Right lung (tissue), 2 donors: ENCODE measurements at regions not wholly inside any gene's neighbourhood (a gene's known extent, or its start where the extent isn't known, plus 50 kb on each side); places are given as distances from the start of the nearest gene placed in this dataset.
"Not testable (repeated sequence)": the region's sequence is repeated elsewhere in the genome, so short reads cannot be mapped to it uniquely, and the experiment has no call there.

Source experiments
- DNase-seq, 2 donors: peaks; one replicate each; pipeline ENCODE4 v3.0.0-alpha.2; 2013

DNA sequence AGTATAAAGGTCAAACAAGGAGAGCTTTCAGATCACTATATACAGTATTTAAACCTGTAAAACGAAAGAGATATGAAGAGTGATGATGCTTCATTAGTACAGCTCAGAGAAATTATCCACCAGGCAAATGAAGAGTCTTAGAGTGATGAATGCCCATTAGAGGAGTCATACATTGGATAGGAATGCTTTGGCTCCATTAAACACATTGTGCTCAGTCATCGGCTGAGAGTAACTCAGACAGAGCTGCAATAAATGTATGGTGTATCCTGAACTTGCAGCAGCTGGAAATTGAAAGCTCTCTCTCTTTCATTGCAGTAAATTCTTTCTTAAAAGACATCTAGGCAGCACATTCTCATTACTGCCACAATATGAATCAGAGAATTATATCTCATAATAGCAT, 340.8 kb upstream of the SPHKAP start:
- DNase-seq, result no peak

- DNase-seq, result no peak
Measured at GRCh38 chr2:228519561-228519960, 338.1 kb upstream of the SPHKAP start.

DNA sequence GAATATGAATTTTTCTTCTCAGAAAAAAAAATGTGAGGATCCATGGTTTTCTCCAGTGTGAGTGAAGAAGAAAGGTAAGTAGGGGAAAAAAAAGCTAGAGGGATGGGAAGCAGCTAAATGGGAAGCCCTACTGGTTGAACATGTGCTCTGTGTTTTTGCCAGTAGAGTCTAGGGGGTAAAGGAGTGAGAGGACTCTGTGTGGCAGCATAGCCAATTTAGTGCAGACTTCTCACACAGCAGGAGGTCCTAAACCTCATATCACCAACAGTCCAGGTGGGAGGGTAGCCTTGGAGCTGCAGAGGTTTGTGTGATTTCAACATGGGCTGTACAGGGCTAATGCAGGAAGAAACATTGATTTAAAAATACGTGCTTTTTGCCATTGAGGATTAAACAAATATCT, 334.5 kb upstream of the SPHKAP start:
- no peak for DNase-seq

DNA sequence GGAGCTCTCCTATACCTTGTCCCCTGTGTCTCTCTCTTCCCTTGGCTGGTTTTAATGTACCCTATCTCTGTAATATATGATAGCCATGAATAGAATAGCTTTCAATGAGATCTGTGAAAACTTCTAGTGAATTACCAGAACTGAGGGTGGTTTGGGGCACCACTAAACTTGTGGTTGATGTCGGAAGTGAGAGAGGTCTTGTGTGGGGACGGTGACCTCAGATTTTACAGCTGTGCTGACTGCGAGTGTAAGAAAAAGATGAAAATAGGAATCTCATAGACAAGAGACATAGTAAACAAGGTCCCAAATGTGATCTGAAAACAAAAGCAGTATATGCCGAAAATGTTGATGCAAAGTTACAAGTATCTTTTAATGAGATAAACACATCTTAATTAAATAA, 332.0 kb upstream of the SPHKAP start:
- DNase-seq, result not testable (repeated sequence)

DNA sequence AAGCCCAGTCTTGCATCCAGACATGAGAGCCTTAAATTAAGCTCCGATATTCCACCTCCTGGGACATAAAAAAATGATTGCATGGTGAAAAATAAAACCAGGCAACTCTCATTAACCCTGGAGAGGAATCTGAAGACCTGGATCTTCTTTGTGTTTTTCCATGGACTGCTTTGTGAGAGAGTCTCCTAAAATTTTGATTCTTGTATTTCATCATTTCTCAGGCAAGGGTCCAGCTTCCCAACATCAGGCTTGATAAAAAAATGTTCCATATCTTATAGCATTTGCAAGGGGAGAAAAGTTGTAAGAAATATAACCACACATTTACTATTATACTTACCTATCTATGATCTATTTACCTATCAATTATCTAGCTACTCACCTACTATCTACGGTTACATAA, 327.5 kb upstream of the SPHKAP start:
- DNase-seq, result peak in 1 of 2 donors; percentile 13

GRCh38 chr2:228507870-228508269, 326.4 kb upstream of the SPHKAP start:
- DNase-seq, result no peak

GRCh38 chr2:228507231-228507824, 325.8 kb upstream of the SPHKAP start:
- DNase-seq, result no peak

DNA sequence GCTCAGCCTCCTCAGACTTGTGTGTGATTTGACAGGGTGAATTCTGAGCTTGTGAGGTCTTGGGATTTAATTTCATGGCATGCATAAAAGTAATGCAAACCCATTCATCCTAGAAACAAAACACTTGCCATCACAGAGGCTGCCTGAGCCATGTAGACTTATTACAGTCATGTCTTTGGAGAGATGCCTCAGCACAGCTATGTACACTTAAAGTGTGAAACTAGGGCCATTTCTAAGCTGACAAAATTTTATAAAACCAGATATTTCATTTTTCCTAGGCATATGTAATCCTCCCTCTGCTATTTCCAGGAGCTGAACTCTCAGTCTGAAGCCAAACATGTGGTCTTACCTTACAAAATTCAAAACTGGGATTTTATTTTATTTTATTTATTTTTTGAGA, 322.2 kb upstream of the SPHKAP start:
- no peak for DNase-seq

DNA sequence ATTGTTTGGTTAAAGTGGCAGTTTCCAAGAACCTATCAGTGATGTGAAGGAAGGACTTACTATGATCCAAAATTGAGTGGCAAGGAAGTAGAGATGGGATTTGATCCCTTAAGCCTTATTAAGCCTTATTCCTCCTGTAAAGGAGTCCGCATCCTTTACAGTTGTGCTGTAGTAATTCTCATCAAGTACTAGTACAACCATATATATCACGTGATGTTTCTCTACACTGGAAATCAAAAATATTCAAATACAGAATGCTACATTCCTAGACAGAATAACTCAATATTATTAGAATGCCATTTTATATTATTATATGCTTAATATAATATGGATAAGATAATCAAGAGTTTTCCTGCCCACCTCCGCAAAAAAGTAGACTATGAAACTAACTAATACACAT, 312.4 kb upstream of the SPHKAP start:
- no peak for DNase-seq

DNA sequence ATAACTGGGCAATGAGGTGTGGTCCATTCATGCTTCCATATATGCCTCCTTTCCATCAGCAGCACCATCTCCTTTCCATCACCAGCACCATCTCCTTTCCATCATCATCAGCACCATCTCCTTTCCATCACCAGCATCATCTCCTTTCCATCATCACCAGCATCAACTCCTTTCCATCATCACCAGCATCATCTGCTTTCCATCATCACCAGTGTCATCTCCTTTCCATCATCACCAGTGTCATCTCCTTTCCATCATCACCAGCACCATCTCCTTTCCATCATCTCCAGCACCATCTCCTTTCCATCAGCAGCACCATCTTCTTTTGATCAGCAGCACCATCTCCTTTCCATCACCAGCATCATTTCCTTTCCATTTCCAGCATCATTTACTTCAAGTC, 297.5 kb upstream of the SPHKAP start:
- DNase-seq, result no peak

- DNase-seq, result no peak
Measured at GRCh38 chr2:228474466-228474865, 293.0 kb upstream of the SPHKAP start.

DNA sequence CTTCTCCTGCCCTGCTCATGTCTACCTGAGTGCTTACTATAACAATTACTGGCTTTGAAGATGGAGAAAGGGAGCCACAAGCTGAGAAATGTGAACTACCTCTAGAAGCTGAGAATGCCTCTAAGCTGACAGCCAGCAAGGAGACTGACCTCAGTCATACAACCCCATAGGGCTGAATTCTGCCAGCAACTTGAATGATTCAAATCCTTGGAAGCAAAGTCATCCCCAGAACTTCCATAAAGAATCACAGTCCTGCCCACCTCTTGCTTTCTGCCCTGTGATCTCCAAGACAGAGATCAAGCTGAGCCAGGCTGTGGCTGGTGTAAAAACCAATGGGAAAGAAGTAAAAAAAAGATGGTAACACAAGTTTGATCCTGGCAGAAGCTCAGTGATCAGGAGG, 288.2 kb upstream of the SPHKAP start:
- DNase-seq, result no peak

DNA sequence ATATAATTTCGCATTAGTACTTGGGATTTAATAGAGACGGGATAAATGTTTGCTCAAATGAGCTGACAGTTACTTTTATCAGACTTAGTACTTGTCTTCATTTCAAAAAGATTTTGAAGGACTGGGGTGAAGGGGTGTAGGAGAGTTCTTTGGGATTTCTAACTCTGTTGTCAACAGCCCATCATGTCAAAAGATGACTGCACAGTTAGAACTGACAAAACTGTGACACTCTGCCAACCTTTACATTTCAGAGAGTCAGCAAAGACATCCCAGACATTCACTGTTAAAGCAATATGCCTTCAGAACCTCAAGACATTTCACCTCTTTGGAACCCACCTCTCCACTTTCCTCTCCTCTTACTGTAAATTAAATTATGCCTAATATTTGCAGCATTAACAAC, 285.4 kb upstream of the SPHKAP start:
- DNase-seq, result no peak

GRCh38 chr2:228465408-228465807, 283.9 kb upstream of the SPHKAP start:
- no peak for DNase-seq

DNA sequence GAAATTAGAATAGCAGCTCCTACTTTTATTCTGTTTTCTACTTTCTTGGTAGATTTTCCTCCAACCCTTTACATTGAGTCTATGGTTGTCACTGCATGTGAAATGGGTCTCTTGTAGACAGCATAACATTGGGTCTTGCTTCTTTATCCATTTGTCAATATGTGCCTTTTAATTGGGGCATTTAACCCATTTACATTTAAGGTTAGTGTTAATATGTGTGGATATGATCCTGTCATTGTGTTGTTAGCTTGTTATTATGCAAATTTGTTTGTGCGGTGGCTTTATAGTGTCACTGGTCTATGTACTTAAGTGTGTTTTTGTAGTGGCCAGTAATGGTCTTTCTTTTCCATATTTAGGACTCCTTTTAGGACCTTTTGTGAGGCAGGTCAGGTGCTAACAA, 276.9 kb upstream of the SPHKAP start:
- no peak for DNase-seq

DNA sequence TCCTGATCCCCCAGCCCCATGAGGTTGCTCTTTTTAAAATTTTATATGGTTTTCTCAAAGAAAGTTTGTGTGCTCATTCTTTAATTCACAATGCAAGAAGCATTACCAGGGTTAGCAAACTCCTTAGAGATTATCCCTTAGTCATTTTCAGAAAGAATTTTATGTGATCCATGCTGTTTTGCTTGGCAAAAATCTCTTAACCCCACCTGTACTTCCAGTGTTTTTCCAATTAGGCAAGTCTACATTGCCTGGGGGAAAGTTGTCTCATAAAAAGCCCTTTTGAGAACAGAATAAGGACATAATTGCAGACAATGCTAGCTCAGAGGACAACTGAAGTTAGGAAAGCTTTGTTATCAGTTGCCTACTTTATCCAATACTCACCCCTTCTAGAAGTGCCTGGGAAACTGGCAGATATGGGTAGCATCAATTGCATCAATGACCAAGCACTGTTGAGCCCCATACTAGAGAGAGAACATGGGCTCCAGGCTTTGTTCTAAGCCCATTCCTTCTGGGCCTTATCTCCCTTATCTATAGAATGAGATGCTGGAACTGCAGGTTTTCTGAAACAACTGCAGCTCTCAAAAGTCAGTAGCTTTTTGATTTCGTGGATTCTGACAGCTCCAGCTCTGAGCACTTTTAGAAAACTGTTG, 265.9 kb upstream of the SPHKAP start:
- no peak for DNase-seq

- no peak for DNase-seq
Measured at GRCh38 chr2:228446734-228447133, 265.2 kb upstream of the SPHKAP start.

DNA sequence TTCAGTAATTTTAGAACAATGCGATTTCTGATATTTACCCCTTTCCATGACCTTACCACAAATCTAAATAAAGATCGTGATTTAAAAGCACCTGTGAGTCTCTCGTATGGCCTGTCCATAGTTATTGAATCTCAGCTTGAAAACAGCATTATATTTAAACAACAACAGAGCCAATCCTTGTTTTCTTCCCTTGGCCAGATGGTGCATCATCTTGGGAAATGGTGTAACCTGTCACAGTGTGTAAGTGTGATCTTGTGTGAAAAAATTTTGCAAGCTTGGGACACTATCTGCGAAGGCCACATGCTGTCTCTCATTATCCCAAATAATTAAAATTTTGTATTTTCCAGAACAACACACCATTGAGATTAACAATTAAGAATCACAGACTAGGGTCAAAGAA, 262.7 kb upstream of the SPHKAP start:
- DNase-seq, result no peak

DNA sequence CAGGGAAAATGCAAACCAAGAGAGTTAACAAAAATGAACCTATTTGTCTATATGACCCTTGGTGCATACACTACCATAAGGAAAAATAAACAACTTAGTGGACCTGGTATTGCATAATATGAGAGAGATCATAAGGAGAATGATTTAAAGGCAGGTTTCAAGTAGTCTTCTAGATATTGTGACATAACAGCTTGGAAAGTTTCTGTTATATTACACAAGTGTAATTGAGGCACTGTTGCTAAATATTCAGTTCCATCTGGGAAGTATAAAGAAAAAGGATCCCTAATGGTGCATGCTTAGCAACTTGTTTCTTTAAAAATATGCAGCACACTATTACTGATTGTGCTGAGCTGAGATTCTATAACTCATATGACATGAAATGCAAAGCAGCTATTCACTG, 252.2 kb upstream of the SPHKAP start:
- DNase-seq, result no peak

- DNase-seq, result no peak
Measured at GRCh38 chr2:228432116-228432515, 250.6 kb upstream of the SPHKAP start.

GRCh38 chr2:228430986-228431385, 249.5 kb upstream of the SPHKAP start:
- no peak for DNase-seq

DNA sequence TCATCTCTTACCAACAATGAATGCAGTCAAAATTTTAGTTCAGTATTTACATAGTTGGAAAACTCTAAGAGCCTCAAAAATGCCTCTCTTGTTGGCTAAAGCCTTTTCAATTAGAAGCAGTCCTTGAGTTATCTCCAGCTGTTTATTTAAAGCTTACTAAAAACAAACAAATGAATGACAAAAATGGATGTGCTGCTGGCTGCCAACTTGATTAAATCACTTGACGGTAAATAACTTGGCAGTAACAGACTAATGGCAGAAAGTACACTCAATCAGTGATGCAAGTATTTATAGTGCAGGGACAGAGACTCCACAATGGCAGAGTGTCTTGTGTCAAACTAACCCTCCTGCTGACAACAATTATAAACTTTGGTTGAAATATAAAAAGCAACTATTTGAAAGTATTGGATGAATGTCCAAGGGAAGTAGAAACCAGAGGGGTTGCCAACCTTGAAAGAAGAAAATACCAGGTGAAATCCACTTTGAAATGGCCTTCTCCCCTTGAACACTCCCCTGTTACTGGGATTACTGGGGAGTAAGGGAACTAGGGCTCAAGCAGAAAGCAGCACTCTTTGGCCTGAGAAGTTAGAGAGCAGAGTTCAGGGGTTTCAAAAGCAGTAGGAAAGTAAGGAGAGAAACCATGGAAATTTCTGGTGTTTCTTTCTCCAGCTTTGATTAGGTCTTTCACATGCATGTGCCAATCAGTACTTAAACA, 245.2 kb upstream of the SPHKAP start:
- DNase-seq, result peak in 1 of 2 donors; percentile 44

DNA sequence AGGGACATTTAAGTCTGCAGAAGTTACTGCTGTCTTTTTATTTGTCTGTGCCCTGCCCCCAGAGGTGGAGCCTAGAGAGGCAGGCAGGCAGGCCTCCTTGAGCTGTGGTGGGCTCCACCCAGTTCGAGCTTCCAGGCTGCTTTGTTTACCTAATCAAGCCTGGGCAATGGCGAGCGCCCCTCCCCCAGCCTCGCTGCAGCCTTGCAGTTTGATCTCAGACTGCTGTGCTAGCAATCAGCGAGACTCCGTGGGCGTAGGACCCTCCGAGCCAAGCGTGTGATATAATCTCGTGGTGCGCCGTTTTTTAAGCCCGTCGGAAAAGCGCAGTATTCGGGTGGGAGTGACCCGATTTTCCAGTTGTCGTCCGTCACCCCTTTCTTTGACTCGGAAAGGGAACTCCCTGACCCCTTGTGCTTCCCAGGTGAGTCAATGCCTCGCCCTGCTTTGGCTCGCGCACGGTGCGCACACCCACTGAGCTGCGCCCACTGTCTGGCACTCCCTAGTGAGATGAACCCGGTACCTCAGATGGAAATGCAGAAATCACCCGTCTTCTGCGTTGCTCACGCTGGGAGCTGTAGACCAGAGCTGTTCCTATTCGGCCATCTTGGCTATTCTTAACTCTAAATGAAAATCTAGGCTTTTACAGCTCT, 244.0 kb upstream of the SPHKAP start:
- DNase-seq, result not testable (repeated sequence)
